ENCODE measurements at regions not wholly inside any gene's neighbourhood (a gene's known extent, or its start where the extent isn't known, plus 50 kb on each side); places are given as distances from the start of the nearest gene placed in this dataset.

DNA sequence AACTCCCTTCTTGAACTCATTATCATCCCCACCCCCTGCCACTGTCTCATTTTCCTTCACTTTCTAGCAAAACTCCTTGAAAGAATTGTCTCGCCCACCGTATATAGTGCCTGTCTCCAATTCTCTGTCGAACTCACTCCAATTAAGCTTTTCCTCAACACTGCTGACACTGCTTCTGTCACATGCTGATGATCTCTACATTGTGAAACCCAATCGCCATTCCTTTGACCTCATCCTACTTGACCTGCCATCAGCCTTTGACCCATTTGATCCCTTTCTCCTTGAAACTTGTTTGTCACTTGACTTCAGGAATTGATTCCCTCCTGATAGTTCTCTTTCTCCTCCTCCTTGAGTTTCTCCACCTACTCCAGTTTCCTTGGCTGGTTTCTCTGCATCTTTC lies 54.8 kb downstream of the CCDC71L start:
- DNase-seq (ENCODE audit: low read depth in 2 of 2): no peak

DNA sequence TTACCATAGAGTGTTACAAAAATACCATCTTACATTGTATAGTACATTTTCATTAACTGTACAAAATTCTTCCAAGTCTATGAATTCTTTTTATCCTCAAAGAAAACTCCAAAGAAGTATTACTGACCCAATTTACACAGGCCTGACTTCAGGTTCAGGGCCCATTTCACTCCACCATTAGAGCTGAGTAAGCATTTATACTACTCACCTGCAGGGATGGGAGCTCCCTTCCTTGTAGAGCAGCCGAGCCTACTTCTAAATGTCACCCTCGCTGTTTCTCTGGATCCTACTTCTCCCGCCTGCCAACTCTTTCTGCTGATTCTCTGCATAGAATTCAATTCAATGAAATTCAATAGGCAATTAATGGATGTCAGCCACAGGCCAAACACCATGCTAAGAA lies 56.0 kb downstream of the CCDC71L start:
- DNase-seq (ENCODE audit: low read depth in 2 of 2): no peak

DNA sequence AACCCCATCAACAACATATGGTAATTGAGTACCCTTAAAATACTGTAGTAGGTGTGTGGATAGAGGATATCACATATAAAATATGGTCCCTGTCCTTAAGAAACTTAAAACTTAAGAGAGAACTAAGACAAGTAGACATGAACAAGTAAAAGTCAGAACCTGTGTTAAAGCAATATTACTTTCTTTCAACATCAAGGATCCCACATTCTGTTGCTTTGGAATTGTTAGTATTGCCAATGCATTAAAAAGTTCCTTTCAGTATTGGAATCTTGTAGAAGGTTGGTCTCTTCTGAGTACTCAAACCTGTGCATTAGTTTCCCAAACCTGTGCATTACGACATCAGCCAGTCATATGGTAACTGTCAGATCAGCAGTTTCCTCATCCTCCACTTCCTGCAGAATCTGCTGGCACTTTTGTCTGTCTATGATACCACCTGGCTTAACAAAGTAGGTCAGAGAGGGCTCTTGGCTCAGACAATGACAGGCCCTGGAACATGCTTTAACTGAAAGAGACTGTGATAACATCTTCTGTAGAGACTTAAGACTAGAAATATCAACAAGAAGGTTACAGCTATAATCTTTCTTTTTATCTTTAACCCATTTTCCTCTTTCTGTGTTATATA lies 56.5 kb downstream of the CCDC71L start:
- peak in 1 of 2 donors; percentile 1 for DNase-seq (ENCODE audit: low read depth in 2 of 2)

DNA sequence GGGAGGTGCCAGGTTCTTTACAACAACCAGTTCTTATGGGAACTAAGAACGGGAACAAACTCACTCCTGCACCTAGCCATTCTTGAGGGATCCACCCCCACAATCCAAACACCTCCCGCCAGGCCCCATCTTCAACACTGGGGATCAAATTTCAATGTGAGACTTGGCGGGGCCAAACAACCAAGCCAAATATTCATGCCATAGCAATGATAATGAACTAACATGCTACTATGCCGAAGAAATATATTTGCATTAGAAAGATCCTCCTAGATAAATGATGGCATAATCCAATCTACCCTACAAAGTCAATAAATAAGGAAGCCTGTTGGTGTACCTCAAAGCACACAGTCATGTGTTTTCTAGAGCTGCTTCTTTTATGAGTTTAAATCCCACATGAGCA lies 57.6 kb downstream of the CCDC71L start:
- DNase-seq (ENCODE audit: low read depth in 2 of 2): no peak

DNA sequence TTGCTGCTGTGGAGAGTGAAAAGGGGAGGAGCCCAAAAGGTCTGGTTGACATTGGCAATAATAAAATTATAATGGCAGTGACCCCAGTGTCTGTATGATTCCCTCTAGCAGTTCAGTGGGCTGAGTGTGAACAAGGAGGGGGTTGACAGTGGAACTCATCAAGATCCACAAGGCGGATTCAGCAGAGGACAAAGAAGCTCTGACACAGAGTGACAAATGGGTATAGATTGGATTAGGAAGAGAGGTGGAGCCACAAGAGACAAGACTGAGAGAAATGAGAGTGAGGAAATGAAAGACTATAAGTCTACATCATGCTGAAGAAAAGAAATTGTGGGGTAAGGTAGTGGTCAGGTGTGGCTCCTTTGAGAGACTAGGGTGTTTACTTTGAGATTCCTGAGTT lies 58.9 kb downstream of the CCDC71L start:
- no peak for DNase-seq (ENCODE audit: low read depth in 2 of 2)

DNA sequence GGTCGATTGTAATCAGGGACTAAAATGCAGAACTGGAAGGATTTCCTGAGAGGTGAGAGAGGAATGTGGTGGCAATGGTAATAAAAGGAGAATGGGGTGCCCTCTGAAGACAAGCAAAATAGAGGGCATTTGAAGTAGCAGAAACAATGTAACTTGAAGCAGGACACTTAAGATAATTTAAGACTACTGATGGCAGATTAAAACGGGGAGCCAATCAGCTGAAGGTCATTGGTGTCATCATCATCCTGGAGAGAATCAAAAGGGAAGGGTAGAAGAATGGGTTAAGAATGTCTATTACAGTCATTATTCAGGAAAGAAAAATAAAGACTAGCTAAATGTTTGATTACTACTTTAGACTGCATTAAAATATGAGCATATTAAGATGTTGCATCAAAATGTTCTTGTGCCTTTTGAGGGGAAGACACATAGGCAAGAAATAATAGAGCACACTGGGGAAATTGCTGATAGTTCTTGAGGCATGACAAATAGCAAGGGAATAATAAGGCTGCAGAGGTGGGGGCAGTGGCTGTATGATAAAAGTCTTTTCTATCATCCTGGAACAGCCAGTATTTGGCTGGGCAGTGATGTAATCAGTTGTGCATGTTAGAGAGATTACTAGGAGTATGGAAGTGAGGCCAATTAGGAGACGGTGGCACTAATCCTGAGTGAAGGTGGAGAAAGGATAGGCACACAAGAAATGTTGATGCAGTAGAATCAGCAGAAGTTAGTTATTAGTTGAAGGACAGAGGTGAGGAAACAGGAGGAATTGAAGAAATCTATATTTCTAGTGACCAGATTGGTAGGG lies 60.2 kb downstream of the CCDC71L start:
- no peak for DNase-seq (ENCODE audit: low read depth in 2 of 2)

DNA sequence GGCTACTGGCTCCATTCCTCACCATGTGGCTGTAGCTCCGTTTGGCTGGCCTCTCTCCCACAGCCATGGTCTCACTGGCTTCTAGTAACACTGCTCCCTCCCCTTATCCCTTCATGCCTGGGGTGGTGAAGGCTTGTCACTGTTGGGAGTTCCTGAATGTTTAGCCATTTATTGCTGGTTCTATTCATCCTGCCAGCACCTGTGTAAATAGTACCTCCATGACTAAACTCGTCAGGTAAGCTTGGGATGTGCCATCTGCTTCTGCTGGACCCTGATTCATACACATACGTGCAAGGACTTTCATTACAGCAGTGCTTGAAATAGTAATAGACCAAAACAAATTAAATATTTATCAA lies 61.6 kb downstream of the CCDC71L start:
- DNase-seq (ENCODE audit: low read depth in 2 of 2): no peak

DNA sequence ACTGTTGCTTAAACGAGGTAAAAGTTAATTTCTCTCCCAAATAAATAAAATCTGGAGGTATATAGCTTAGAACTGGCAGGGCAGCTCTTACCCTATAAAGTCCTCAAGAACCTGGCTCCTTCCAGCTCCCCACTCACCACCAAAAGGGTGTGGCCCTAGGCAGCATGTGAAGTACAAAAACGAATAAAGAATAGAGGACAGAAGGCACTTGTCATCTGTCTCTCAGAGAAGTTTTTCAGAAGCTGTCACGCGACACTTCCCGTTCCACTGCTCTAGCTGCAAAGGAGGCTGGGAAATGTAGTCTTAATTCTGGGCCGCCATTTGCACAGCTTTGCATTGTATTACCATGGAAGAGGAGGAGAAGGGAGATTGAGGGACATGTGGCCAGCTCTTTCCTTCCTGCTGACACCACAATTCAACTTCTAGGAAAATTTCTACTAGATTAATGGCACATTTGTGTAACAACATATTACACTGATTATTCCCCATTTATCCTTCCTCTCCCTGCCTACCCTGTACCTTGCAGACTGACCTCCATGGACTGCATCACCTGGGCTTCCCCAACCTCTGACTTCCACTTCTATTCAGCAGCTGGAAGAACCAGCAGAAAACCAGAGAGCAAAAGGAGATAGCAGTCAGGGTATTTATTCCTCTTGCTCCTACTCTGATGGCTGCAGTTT lies 62.2 kb downstream of the CCDC71L start:
- peak; percentile 26 to 46 for DNase-seq (ENCODE audit: low read depth in 2 of 2)

DNA sequence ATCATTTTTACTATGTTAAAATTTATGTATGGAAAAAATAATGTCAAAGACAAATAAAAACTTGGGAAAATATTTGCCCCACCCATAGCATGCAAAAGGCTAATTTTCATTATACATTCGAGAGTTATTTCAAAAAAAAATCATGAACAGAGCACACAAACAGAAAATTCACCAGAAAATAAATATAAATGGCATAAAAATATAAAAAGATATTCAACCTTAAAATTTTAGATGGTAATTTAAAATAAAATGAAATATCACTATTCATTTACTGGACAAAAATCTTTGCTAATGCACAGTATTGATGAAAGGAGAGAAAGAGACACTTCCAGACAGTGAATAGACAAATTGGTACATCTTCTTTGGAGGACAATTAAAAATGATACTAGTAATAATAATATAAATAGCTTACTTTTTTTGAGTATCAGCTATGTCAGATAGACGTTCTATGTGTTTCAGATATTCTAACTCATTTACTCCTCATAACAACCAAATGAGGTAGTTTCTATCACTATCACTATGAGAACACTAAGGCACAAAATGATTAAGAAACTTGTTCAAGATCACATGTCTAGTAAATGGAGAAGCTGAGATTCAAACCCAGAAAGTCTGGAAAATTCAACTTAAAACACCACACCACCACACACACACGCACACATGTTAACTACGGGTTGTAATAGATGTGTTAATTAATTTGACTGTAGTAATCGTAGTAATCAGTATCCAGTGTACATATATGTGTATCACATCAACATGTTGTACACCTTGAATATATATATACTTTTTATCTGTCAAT lies 63.0 kb downstream of the CCDC71L start:
- no peak for DNase-seq (ENCODE audit: low read depth in 2 of 2)

DNA sequence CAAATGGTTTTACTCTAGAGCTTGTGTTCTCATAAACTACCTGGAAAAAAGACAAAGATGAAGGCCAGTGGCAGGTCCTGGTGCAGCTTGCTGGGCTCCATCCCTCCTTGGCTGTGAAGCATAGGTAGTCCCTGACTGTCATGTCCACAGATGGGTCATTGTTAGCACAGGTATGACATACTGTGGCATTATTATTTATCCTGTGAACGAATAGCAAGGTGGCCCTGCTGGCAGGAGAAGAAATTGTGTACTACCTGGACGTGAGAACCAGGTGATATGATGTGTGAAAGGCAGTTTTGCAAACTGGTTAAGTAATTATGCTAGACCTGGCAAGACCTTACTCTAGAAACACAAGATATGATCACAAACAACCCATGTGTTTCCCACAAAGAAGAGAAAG lies 63.9 kb downstream of the CCDC71L start:
- DNase-seq (ENCODE audit: low read depth in 2 of 2): no peak

DNA sequence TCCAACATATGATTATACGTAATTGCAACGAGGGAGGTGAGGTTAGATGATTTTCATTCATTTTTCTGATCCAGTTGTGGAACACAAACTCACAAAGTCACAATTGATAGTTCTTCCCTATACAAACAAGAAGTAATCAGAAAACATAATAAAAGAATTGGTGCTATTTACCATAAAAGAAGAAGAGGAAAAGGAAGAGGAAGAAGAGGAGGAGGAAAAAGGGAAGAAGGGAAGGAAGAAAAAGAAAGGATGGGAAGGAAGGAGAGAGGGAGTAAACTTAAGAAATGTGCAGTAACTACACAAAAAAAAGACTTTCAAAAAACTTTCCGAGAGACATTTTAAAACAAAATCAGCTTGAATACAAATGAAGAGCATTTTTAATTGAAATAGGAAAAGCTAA lies 65.0 kb downstream of the CCDC71L start:
- DNase-seq (ENCODE audit: low read depth in 2 of 2): no peak

DNA sequence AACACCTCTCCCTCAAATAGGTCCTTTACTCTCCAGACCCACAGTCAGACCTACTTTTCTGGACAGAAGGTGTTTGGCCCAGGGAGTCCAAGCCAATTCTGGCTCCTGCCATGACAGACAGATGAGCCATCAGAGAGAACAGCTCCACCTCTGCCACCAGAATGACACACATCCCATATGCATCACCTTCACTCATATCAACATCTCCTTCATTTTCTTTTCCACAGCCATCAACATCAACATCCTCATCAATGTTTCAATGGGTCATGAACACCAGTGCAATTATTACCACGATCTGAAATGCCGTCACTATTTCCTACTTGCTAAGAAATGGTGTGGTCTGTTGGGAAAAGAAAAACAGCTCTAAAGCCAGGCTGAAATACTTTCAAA lies 67.9 kb downstream of the CCDC71L start:
- no peak for DNase-seq (ENCODE audit: low read depth in 2 of 2)

DNA sequence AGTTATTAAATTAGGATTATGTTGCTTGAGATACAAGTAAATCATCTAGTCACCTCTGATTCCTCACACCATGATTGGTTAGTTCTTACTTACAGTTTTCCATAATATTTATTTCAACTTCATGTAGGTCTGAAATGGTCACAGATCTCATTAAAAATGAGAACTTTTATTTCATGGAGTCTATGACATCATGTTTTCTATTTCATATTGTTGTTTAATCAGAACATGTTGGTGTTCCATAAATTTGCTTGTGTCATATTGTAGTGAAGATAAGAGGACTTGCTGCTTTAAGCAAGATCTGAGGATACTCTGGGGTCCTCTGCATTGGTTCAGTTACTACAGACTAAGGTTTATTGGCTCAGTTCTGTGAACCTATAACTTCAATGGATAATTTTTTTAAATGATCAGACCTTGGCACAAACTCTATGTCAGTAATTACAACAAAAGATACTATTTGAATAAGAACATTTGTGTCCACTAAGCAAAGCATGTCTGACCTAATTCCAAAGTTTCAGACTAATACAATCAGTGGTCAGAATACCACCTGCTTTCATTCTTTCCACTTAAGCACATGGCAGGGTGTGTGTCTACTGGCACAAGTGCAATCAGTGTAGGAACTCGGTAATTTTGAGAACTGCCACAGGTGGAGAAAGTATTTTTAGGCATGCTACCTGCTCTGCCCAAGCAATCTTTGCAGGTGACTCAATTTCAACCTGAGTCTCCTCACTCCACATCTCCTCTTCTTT lies 68.5 kb downstream of the CCDC71L start:
- no peak for DNase-seq (ENCODE audit: low read depth in 2 of 2)

DNA sequence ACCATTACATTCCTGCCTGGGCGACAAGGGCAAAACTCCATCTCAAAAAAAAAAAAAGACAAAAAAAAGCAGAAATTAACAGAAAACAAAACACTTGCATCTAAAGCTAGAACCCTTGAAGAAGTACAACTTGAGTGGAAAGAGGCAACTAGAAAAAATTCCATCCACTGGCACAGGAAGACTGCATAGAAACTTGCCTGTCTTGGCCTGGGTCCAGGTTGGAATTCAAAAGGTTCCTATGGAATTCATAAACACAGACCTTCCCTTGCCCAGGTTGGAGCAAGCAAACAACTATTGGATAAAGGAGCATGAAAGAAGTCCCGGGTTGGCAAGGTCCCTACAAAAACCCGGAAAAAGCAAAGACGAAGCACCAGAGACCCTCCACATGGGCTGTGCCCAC lies 69.8 kb downstream of the CCDC71L start:
- no peak for DNase-seq (ENCODE audit: low read depth in 2 of 2)

DNA sequence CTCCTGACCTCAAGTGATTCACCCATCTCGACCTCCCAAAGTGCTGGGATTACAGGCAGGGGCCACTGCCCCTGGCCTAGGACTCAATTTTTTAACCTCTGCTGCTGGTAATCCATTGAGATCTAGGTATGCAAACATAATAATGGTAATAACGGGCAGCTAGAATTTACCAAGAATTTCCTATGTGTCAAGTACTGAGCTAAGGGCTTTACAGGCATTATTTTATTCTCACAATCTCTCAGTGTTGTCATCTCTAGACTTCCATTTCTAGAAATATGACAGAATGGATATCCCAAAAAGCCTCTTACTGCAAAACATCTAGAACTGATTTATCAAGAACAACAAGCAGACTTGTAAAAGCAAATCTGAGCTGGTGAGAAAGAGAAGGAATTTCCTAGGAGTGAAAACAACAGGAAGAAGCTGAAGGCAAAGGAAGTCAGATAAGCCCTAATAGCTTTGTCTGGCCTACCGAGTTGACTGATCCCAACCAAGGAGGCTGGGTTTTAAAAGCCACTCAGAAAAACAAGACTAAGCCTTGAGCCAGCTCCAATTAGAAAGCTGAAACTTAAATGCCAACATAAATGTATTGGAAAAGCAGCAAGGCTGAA lies 70.6 kb downstream of the CCDC71L start:
- no peak for DNase-seq (ENCODE audit: low read depth in 2 of 2)

DNA sequence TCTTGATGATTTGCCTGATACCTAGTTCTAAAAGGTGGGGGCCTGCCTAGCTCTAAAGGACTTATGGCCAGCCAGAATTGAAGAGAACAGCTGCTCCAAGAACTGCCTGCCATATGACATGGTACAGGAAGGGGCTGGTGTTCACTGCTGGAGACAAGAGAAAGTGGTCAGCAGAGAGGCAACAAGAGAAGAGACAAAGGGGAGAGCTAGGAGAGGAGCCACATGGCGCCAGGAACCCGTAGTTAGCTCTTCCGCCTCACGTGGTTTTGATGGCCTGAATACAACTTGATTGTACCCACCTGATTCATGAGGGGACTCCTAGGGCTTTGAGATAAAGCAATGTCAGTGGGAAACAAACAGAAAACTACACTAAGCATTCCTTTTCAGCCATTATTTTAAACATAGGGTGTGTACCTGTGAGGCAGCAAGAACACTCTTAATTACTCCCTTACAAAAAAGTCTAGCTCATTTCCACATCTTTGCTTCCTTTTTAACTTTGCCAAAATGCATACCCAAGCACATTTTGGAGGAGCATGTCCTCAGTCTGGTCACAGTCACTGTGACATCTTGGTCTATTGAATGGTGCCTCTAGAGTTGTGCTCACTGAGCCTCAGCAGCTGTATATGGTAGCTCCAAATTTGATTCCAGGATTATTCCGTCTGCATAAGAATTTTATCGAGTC lies 71.6 kb downstream of the CCDC71L start:
- DNase-seq (ENCODE audit: low read depth in 2 of 2): no peak

DNA sequence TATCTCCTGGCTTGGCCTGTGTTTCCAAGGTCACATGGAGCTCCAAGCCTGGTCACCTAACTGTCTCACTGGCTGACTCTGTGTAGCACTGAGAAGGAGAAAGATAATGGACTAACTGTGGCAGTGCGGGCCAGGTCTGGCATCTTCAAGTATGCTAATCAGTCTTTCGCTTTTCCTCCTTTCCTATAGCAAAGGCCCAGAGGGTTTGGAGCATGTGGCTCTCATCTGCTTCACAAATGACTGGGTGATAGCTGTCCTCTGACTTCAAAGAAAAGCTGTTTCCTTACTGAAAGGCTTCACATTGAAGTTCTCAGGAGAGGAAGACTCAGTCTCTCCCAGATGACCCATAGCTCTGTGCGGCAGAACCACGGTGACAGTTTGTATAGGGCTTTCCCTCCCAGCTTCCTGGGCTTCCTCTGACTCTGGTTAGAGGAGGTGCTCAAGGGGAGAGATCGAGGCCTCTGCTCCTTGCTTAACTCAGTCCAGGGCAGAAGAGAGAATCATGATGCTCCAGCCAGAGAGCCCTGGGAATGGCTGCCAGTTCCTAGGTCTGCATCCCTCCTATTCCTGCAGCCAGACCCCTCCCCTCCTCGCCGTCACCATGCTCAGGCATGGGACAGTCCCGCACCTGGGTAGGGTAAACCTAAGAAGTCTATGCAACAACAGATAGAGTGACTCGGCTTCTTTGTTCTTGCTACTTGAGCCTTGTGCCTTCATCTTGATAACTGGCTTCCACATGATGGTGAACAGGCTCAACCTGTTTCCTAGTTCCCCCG lies 72.3 kb downstream of the CCDC71L start:
- DNase-seq (ENCODE audit: low read depth in 2 of 2): no peak

DNA sequence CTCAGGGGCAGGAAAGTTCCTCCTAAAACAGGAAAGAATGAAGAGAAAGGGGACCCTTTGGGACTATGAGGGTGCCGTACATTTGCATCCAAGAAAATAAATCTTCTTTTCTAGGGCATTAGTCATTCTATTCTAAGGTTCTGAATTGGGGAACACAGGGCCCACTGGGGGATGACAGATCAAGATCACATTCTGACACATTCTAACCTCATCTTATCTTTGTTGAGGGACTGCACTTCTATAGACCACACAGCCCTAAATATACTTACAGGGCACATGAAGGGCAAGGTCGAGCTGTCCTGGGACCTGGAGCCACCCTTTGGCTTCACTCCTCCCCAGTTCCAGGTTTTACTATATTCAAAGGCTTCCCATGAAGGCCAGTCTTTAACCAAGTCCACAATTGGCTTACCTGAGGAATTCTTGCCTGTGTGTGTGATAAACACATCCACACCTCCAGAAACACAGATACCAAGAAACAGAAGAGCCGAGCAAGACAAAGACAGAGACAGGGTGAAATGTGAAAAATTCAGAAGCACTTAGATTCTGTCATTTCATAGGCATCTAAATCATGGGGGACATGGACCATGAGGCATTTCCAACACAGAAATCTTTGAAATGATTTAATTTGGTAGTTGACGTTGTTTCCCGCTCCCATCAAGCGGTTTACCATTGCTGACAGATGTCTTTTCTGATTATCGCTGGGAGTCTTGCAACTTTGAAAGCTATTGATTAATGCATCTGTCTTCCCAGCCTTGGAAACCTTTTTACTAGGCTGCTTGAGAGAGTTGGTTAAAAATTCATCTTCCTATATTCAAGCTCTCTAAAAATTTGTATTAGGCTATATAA lies 75.8 kb downstream of the CCDC71L start:
- no peak for DNase-seq (ENCODE audit: low read depth in 2 of 2)
